Bronchial epithelial cell (primary cell): ENCODE measurements at regions not wholly inside any gene's neighbourhood (a gene's known extent, or its start where the extent isn't known, plus 50 kb on each side); places are given as distances from the start of the nearest gene placed in this dataset.
"Not testable (repeated sequence)": the region's sequence is repeated elsewhere in the genome, so short reads cannot be mapped to it uniquely, and the experiment has no call there.

Source experiments
- DNase-seq: peaks from one replicate; pipeline ENCODE4 v3.0.0-alpha.2; 2010; ENCODE audit warnings: low read depth
- FAIRE-seq: peaks from 2 replicates; lab custom pipeline; 2011; peaks lifted over from hg19 to GRCh38; lab: Jason Lieb, UNC
- H3K27me3 ChIP-seq: 2 replicates; pipeline ENCODE4 v1.5.1; 2011; ENCODE audit warnings: low read length; ENCODE audit not compliant: control insufficient read depth, insufficient read depth
- H3K36me3 ChIP-seq: 2 replicates; pipeline ENCODE4 v1.5.1; 2011; ENCODE audit warnings: low read length; ENCODE audit not compliant: control insufficient read depth, insufficient read depth
- H3K4me3 ChIP-seq: 2 replicates; pipeline ENCODE4 v1.5.1; 2011; ENCODE audit warnings: mild to moderate bottlenecking, low read depth, low read length, control low read depth
- TF ChIP-seq, protein P1 (sequence below): IDR thresholded peaks from 2 replicates; pipeline ENCODE4 v1.5.1; 2011; ENCODE audit warnings: mild to moderate bottlenecking, moderate library complexity, low read length, control low read depth, inconsistent platforms; ENCODE audit not compliant: insufficient read depth, severe bottlenecking

DNA sequence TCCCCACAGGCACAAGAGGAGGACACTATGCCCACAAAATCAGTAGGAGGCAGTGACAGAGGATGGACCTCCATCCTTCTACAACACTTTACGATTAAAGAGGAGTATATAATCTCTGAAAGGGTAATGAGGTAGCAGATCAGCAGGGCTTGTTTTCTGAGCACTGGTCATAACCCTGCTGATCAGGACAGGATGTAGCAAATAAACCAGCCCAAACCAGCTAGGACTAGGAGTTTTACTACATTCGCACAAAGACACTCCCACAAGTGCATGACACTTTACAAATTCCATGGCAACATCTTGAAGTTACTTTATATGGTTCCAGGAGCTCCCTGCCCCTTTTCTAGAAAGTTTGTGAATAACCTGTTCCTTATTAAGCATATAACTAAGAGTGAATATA, 73.3 kb upstream of the CHD6 start:
- Histone ChIP-seq H3K36me3 (no peaks in the 10 kb centered on the region), H3K27me3 (no peaks in the 10 kb centered on the region), H3K4me3 (no peak overlapping the region)
- FAIRE-seq (no peak), DNase-seq (no peak)
- TF ChIP-seq, protein P1, sequence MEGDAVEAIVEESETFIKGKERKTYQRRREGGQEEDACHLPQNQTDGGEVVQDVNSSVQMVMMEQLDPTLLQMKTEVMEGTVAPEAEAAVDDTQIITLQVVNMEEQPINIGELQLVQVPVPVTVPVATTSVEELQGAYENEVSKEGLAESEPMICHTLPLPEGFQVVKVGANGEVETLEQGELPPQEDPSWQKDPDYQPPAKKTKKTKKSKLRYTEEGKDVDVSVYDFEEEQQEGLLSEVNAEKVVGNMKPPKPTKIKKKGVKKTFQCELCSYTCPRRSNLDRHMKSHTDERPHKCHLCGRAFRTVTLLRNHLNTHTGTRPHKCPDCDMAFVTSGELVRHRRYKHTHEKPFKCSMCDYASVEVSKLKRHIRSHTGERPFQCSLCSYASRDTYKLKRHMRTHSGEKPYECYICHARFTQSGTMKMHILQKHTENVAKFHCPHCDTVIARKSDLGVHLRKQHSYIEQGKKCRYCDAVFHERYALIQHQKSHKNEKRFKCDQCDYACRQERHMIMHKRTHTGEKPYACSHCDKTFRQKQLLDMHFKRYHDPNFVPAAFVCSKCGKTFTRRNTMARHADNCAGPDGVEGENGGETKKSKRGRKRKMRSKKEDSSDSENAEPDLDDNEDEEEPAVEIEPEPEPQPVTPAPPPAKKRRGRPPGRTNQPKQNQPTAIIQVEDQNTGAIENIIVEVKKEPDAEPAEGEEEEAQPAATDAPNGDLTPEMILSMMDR, result no peak

DNA sequence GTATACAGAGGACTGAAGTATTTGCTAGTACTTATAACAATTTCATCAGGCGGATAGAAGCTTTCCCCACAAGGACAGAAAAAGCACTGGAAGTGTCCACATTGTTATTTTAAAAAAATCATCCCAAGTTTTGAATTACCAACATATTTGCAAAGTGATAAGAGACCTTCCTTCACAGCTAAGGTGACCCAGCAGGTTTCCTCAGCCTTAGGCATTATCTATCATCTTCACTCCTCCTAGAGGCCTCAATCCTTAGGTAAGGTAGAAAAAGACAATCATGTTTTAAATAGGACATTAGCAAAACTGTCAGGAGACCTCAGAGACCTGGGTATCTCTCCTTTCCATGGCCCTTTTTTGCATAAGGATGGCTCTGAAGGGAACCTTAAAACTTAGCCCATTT, 72.5 kb upstream of the CHD6 start:
- TF ChIP-seq, protein P1, result no peak
- H3K27me3 ChIP-seq, result no peaks in the 10 kb centered on the region
- no peak for DNase-seq
- H3K4me3 ChIP-seq, result no peak overlapping the region
- H3K36me3 ChIP-seq, result no peaks in the 10 kb centered on the region
- no peak for FAIRE-seq

DNA sequence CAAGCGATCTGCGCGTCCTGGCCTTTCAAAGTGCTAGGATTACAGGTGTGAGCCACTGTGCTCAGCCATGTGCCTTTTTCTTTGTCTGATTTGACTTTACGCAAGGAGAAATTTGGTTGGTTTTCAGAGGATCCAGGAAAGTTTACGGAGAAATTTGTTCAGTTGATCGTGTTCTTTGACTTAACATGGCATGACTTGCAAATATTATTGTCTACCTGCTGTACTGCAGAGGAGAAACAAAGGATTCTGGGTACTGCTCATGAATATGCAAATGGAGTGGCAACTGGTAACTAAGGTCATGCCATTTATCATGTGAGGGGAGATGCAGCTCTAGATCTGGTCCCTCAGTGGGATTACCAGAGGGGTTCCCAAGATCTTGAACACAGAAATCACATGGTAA, 68.8 kb upstream of the CHD6 start:
- no peak for DNase-seq
- TF ChIP-seq, protein P1, result no peak
- Histone ChIP-seq H3K4me3 (no peak overlapping the region), H3K27me3 (no peaks in the 10 kb centered on the region), H3K36me3 (no peaks in the 10 kb centered on the region)
- FAIRE-seq, result no peak

DNA sequence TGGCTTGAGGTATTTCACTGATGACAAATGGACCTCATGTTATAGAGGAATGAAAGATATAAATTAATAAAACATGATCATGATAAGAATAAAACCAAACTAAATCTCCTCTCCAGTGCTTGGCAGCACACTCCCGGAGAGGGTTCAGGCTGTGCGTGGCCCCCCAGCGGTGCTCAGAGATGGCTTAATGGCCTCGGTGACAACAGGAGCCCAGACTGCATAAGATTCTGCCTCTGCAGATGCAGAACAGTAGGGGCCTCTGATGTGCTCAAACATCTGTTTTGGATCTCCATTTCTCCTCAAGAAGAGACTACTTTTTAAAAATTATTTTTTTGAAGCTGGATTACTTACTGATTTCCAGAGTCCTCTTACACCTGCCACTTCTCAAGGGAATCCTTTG, 67.0 kb upstream of the CHD6 start:
- not testable (repeated sequence) for H3K36me3 ChIP-seq, H3K27me3 ChIP-seq, DNase-seq, H3K4me3 ChIP-seq, FAIRE-seq

DNA sequence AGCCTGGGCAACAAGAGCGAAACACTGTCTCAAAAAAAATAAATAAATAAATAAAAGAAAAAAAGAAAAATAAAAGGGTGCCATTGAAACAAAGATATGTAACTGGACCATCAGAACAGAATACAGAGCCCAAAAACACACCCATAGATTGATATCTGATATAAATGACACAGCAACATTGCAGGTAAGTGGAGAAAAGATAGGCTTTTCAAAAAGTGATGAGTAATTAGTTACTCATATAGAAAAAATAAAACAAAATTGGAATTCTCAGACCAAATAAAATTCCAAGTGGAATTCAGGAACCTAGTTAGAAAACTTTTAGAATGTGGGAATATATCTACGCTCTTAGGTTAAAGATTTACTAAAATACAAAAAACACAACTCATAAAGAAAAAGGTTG, 60.6 kb upstream of the CHD6 start:
- Histone ChIP-seq H3K27me3 (no peaks in the 10 kb centered on the region), H3K4me3 (no peak overlapping the region), H3K36me3 (no peaks in the 10 kb centered on the region)
- TF ChIP-seq, protein P1, result no peak
- FAIRE-seq (no peak), DNase-seq (no peak)

DNA sequence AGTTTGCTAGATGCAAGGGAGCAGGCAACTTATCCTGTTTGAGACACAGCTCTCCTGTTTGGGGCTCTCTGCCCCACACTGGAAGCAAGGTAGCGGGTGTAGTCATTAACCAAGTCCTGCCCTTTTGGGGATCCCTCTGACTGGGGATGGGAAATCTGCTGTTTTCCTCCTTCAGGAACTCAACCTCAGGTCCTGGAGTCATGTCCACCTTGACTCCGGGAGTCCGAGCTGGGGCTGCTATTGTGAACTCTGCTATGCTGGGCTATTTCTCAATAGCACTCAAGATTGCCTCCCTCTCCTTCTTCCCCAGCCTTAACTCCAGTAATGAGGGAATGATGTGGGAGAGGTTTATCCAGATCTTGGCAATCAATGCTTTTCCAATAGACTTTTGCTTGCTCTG, 54.1 kb upstream of the CHD6 start:
- DNase-seq, result no peak
- Histone ChIP-seq H3K27me3 (peaks cover 1% of the 10 kb centered on the region), H3K36me3 (no peaks in the 10 kb centered on the region), H3K4me3 (no peak overlapping the region)
- TF ChIP-seq, protein P1, result no peak
- no peak for FAIRE-seq

DNA sequence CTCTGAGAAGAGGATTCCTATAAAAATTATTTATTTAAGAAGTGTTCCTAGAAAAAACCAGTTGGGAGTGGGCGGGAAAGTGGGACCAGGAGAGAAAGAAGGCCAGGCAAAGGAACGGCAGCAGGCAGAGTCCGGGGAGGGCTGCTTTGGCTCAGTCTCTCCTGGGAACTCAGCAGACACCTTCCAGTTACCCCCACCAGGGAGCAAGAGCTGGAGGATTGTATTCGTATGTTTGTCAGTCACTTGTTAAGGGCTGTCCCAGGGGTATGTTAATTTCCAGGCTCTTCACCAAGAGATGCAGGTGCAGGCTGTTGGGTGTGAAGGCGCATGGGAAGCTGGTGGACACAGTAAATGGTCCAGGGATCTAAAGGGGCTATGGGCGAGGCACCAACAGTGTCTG, 53.0 kb upstream of the CHD6 start:
- DNase-seq (no peak), FAIRE-seq (no peak)
- Histone ChIP-seq H3K27me3 (peaks cover 1% of the 10 kb centered on the region), H3K4me3 (no peak overlapping the region), H3K36me3 (no peaks in the 10 kb centered on the region)
- TF ChIP-seq, protein P1, result no peak
